Common myeloid progenitor, CD34-positive (primary cell): ENCODE measurements at regions not wholly inside any gene's neighbourhood (a gene's known extent, or its start where the extent isn't known, plus 50 kb on each side); places are given as distances from the start of the nearest gene placed in this dataset.

Source experiments
- CTCF ChIA-PET: fragments of 350-600 bp; sonication (Branson Sonifier 250); formaldehyde crosslinking; loops from one replicate; lab custom pipeline; 2021; ENCODE audit warnings: antibody characterized with exemption; lab: Charles Lee
- POLR2A ChIA-PET: fragments of 350-600 bp; sonication (Branson Sonifier 250); formaldehyde crosslinking; loops from one replicate; lab custom pipeline; 2021; ENCODE audit warnings: antibody characterized with exemption; lab: Charles Lee
- DNase-seq, 3 donors: peaks; one replicate each; pipeline versions ENCODE4 v3.0.0 to v3.0.0-alpha.2; 2013
- H3K27ac ChIP-seq, 2 experiments: 1 replicate in 1 of 2; 2 replicates in 1 of 2; pipeline ENCODE4 v1.7.0; 2013; ENCODE audit warnings: inconsistent platforms in 2 of 2, low read length in 2 of 2, mild to moderate bottlenecking in 2 of 2, low read depth in 1 of 2, moderate library complexity in 1 of 2; ENCODE audit not compliant: severe bottlenecking in 2 of 2, insufficient read depth in 1 of 2, poor library complexity in 1 of 2
- H3K27me3 ChIP-seq, 5 experiments: replicated peaks in 2 of 5; 1 replicate in 3 of 5; 2 replicates in 2 of 5; pipeline versions ENCODE4 v1.6.1 to v1.7.0; 2013; ENCODE audit warnings: low read length in 4 of 5, mild to moderate bottlenecking in 2 of 5, moderate library complexity in 2 of 5, inconsistent platforms in 1 of 5; ENCODE audit not compliant: insufficient read depth in 5 of 5, control insufficient read depth in 4 of 5
- H3K36me3 ChIP-seq, 4 experiments: 1 replicate in 2 of 4; 2 replicates in 2 of 4; pipeline versions ENCODE4 v1.6.1 to v1.7.0; 2013; ENCODE audit warnings: low read length in 3 of 4, control low read depth in 1 of 4, mild to moderate bottlenecking in 1 of 4; ENCODE audit not compliant: control insufficient read depth in 4 of 4, insufficient read depth in 4 of 4
- H3K4me1 ChIP-seq, 4 experiments: 1 replicate in 3 of 4; 2 replicates in 1 of 4; pipeline versions ENCODE4 v1.6.1 to v1.7.1; 2013; ENCODE audit warnings: low read length in 3 of 4, mild to moderate bottlenecking in 3 of 4, control low read depth in 1 of 4, inconsistent platforms in 1 of 4, moderate library complexity in 1 of 4; ENCODE audit not compliant: control insufficient read depth in 4 of 4, insufficient read depth in 4 of 4; ENCODE audit errors: control extremely low read depth in 1 of 4
- H3K4me3 ChIP-seq, 7 experiments: 1 replicate in 4 of 7; 2 replicates in 3 of 7; pipeline versions ENCODE4 v1.5.1 to v1.7.0; 2013; ENCODE audit warnings: mild to moderate bottlenecking in 7 of 7, low read length in 6 of 7, moderate library complexity in 6 of 7, inconsistent platforms in 2 of 7, low read depth in 2 of 7, control low read depth in 1 of 7; ENCODE audit not compliant: insufficient read depth in 4 of 7, control insufficient read depth in 1 of 7; ENCODE audit errors: extremely low read depth in 1 of 7
- H3K9me3 ChIP-seq, 5 experiments: 1 replicate in 4 of 5; 2 replicates in 1 of 5; pipeline versions ENCODE4 v1.6.1 to v1.7.1; 2013; ENCODE audit warnings: low read length in 4 of 5, mild to moderate bottlenecking in 2 of 5, inconsistent platforms in 1 of 5, low read depth in 1 of 5, moderate library complexity in 1 of 5; ENCODE audit not compliant: control insufficient read depth in 4 of 5, insufficient read depth in 2 of 5; ENCODE audit errors: control extremely low read depth in 1 of 5
- WGBS: methylation state at CpG from one replicate; pipeline ENCODE4 v1.1.5; 2013; ENCODE audit not compliant: insufficient coverage; 5-methylcytosine and 5-hydroxymethylcytosine counted together

DNA sequence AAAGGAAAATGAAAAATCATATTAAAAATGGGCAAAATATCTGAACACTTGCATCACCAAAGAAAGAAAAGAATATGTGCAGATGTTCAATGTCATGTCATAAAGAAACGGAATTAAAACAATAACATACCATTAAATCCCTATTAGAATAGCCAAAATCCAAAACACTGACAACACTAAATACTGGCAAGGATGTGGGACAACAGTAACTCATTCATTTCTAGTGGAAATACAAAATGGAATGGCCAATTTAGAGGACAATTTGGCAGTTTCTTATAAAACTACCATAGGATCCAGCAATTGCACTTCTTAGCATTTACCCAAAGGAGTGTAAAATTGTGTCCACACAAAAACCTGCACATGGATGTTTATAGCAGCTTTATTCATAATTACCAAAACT, 542.5 kb upstream of the UBE2E2 start:
- Histone ChIP-seq H3K27ac (no peak overlapping the region), H3K36me3 (no peaks in the 10 kb centered on the region), H3K4me1 (peaks cover 0 to 3% (median under 1%) of the 10 kb centered on the region in 4 experiments), H3K27me3 (no peaks in the 10 kb centered on the region), H3K9me3 (peaks cover 0 to 3% (median 0%) of the 10 kb centered on the region in 5 experiments), H3K4me3 (no peak overlapping the region)
- ChIA-PET POLR2A (no interaction called here), CTCF (no interaction called here)
- no peak for DNase-seq
- no CpG with 5 or more reads among the region's 1 CpG for WGBS

DNA sequence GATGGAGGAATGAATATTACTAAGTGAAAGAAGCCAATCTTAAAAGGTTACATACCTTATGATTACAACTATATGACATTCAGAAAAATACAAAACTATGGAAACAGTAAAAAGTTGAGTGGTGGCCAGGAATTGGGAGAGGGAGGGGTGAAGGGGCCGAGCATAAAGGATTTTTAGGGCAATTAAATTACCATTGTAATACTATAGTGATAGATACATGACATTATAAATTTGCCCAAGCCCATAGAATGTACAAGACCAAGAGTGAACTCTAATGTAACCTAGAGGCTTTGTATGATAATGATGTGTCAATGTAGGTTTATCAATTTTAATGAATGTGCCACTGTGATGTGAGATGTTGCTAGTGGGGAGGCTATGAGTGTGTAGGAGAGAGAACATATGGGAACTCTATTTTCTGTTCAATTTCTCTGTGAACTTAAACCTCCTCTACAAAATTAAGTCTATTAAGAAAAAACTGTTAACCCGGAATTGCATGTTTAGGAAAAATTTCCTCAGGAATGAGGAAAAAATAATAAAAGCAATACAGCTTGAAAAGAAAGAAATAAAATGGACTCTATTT, 541.9 kb upstream of the UBE2E2 start:
- CTCF ChIA-PET, result no interaction called here
- no peaks in the 10 kb centered on the region for H3K36me3 ChIP-seq

DNA sequence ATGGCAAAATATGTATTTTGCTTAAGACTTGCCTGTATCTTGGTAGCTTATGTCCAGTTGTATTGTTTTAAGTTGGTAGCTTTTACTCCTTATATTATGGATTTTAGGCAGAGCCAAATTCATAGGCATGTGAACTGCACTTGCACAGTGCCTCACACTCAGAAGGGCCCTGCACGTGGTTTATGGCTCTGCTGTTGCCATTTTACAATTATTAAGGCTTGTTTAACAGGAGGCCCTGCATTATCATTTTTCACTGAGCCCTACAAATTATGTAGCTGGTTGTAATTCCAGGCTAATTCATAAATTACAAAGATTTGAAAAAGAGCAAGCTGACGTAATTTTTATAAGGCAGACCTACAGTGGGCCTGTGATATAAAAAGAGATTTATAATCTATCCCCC, 537.6 kb upstream of the UBE2E2 start:
- H3K4me1 ChIP-seq, result peaks cover 0 to 3% (median 1%) of the 10 kb centered on the region in 4 experiments
- CTCF ChIA-PET, result interaction anchor here (1.3 kb wide), 1 partner anchor 10 kb away, joined by 3 read pairs; no protein-coding TSS in a partner anchor

More for the DNA sequence above, 541.9 kb upstream of the UBE2E2 start:
- POLR2A ChIA-PET, result no interaction called here
- H3K27me3 ChIP-seq, result no peaks in the 10 kb centered on the region
- DNase-seq, result no peak
- H3K4me1 ChIP-seq, result peaks cover 0 to 3% (median 1%) of the 10 kb centered on the region in 4 experiments
- no peak overlapping the region for H3K27ac ChIP-seq
- H3K9me3 ChIP-seq, result peaks cover 0 to 1% (median 0%) of the 10 kb centered on the region in 5 experiments
- no peak overlapping the region for H3K4me3 ChIP-seq
- whole genome bisulfite sequencing, result no CpG with 5 or more reads among the region's 2 CpGs

DNA sequence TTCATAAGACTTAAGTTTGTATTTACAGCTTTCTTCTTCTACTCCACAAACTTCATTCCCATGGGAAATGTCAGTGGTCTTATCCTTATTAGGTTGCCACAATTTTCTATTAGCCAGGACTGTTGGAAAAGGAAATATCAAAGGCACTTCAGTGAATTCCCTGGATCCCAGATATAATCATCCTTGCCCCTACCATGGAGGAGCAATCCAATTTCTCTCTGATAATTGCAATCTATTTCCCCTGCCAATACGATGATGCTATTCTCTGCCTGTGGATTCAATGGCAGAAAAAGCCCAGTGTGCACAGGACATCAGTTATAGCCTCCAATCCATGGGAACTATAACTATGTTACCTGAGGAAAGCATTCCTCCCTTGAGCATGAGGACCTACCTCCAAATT, 536.4 kb upstream of the UBE2E2 start:
- H3K4me1 ChIP-seq, result peaks cover 0 to 3% (median 1%) of the 10 kb centered on the region in 4 experiments
- DNase-seq, result no peak
- H3K9me3 ChIP-seq, result no peaks in the 10 kb centered on the region
- H3K4me3 ChIP-seq, result no peak overlapping the region
- H3K36me3 ChIP-seq, result no peaks in the 10 kb centered on the region
- 50% methylated on average over 1 of the region's 1 CpG for WGBS
- no peak overlapping the region for H3K27ac ChIP-seq
- no peaks in the 10 kb centered on the region for H3K27me3 ChIP-seq
- ChIA-PET CTCF (no interaction called here), POLR2A (no interaction called here)

More for the DNA sequence above, 537.6 kb upstream of the UBE2E2 start:
- no peak for DNase-seq
- POLR2A ChIA-PET, result no interaction called here
- H3K36me3 ChIP-seq, result no peaks in the 10 kb centered on the region
- no peaks in the 10 kb centered on the region for H3K9me3 ChIP-seq
- H3K27ac ChIP-seq, result no peak overlapping the region
- no peak overlapping the region for H3K4me3 ChIP-seq
- WGBS, result no CpG with 5 or more reads among the region's 2 CpGs
- no peaks in the 10 kb centered on the region for H3K27me3 ChIP-seq

DNA sequence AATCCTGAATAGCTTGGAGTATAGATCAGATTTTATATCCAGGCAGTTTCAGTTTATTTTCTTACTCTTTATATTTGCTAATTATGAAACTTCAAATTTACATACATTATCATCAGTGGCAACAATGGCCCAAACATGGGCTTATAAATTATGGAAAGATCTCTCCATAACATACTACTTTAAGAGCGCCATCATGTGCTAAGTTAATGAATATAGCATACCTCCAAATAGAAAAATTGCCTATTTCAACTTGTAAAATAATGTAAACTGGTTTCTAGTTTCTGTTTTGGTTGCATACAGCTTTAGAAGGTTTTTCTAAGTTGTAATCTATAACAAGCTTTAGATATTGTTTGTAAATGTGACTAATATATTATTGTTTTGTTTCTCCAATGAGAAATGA, 531.3 kb upstream of the UBE2E2 start:
- WGBS, result no CpG with 5 or more reads among the region's 1 CpG
- no peak overlapping the region for H3K4me3 ChIP-seq
- POLR2A ChIA-PET, result no interaction called here
- peaks cover 0 to 2% (median 0%) of the 10 kb centered on the region in 4 experiments for H3K4me1 ChIP-seq
- no peak overlapping the region for H3K27ac ChIP-seq
- no peaks in the 10 kb centered on the region for H3K27me3 ChIP-seq
- DNase-seq, result no peak
- H3K36me3 ChIP-seq, result no peaks in the 10 kb centered on the region
- CTCF ChIA-PET, result interaction anchor here (1.3 kb wide), 1 partner anchor 12 kb away, joined by 3 read pairs; no protein-coding TSS in a partner anchor
- no peaks in the 10 kb centered on the region for H3K9me3 ChIP-seq

DNA sequence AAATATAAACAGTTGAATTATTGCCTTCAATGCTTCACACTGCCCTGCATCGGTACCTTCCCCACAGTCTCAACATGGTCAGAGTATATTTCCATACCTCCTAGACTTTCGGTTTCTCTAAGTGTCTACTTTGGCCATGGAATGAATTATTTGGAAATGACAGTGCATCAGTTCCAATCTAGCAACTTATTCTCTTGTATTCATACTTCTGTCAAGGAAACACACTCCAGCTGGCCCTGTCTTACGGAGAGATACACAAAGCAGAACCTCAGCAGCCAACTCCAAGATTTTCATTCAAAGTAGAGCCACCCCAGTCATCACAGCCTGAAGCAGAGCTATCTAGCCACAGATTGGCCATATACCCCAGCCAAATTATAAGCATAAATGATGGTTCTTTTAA, 518.4 kb upstream of the UBE2E2 start:
- no peak overlapping the region for H3K4me3 ChIP-seq
- no peak overlapping the region for H3K27ac ChIP-seq
- ChIA-PET CTCF (no interaction called here), POLR2A (no interaction called here)
- 100% methylated on average over 1 of the region's 3 CpGs for WGBS
- DNase-seq, result no peak
- H3K4me1 ChIP-seq, result no peaks in the 10 kb centered on the region
- H3K27me3 ChIP-seq, result no peaks in the 10 kb centered on the region
- H3K9me3 ChIP-seq, result no peaks in the 10 kb centered on the region
- H3K36me3 ChIP-seq, result no peaks in the 10 kb centered on the region

DNA sequence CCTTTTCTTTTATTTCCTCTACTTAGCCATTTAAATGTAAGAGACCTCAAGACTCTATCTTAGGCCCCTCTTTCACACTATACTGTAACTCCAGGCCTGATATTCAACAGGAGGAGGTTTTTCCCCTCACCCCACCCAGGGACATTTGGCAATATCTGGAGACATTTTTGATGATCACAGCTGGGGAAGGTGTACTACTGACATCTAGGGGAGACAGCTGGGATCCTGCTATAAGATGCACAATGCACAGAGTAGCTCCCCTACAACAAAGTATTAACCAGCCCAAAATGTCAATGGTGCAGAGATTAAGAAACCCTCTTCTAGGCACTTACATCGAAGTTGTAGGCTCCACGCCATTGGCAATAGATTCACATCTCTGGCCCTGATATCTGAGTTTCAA, 517.5 kb upstream of the UBE2E2 start:
- Histone ChIP-seq H3K27ac (no peak overlapping the region), H3K4me3 (no peak overlapping the region), H3K4me1 (no peaks in the 10 kb centered on the region), H3K9me3 (no peaks in the 10 kb centered on the region), H3K27me3 (no peaks in the 10 kb centered on the region), H3K36me3 (no peaks in the 10 kb centered on the region)
- WGBS, result 80% methylated on average over 2 of the region's 2 CpGs
- peak; percentile 25 to 28 (median 25) for DNase-seq
- ChIA-PET POLR2A (no interaction called here), CTCF (interaction anchor here (0.7 to 1.0 kb wide), 2 partner anchors 510 to 597 kb away, joined by 3 read pairs; no protein-coding TSS in a partner anchor)
